NCI-H446 (cell line): ENCODE measurements at regions not wholly inside any gene's neighbourhood (a gene's known extent, or its start where the extent isn't known, plus 50 kb on each side); places are given as distances from the start of the nearest gene placed in this dataset.
"Not testable (repeated sequence)": the region's sequence is repeated elsewhere in the genome, so short reads cannot be mapped to it uniquely, and the experiment has no call there.

Source experiments
- DNase-seq, 2 experiments: peaks; one replicate each; lab custom pipeline; 2025; lab: John Stamatoyannopoulos, UW

GRCh38 chr6:26720663-26721218, 61.2 kb upstream of the ZNF322 start:
- DNase-seq: not testable (repeated sequence)

- not testable (repeated sequence) for DNase-seq
Measured at GRCh38 chr6:26730019-26730766, 70.6 kb upstream of the ZNF322 start.

GRCh38 chr6:26734776-26735472, 75.4 kb upstream of the ZNF322 start:
- DNase-seq: not testable (repeated sequence)

GRCh38 chr6:26739811-26740210, 80.3 kb upstream of the ZNF322 start:
- DNase-seq: no peak

- no peak for DNase-seq
Measured at GRCh38 chr6:26743157-26743821, 83.7 kb upstream of the ZNF322 start.

- DNase-seq: no peak
Measured at GRCh38 chr6:26743941-26744699, 84.6 kb upstream of the ZNF322 start.

GRCh38 chr6:26744837-26745282, 85.3 kb upstream of the ZNF322 start:
- not testable (repeated sequence) for DNase-seq

GRCh38 chr6:26745964-26746363, 86.4 kb upstream of the ZNF322 start:
- not testable (repeated sequence) for DNase-seq

GRCh38 chr6:26749126-26749758, 89.7 kb upstream of the ZNF322 start:
- not testable (repeated sequence) for DNase-seq

GRCh38 chr6:26749759-26750126, 90.2 kb upstream of the ZNF322 start:
- not testable (repeated sequence) for DNase-seq

GRCh38 chr6:26754212-26754611, 94.7 kb upstream of the ZNF322 start:
- DNase-seq: no peak

GRCh38 chr6:26754801-26755200, 95.3 kb upstream of the ZNF322 start:
- DNase-seq: not testable (repeated sequence)

- not testable (repeated sequence) for DNase-seq
Measured at GRCh38 chr6:26756067-26756805, 96.7 kb upstream of the ZNF322 start.

- DNase-seq: not testable (repeated sequence)
Measured at GRCh38 chr6:26766203-26766902, 106.8 kb upstream of the ZNF322 start.

GRCh38 chr6:26770941-26771666, 111.6 kb upstream of the ZNF322 start:
- DNase-seq: not testable (repeated sequence)

- DNase-seq: not testable (repeated sequence)
Measured at GRCh38 chr6:26773414-26773813, 113.9 kb upstream of the ZNF322 start.

GRCh38 chr6:26780563-26780962, 121.0 kb upstream of the ZNF322 start:
- not testable (repeated sequence) for DNase-seq

GRCh38 chr6:26795474-26796307, 136.1 kb upstream of the ZNF322 start:
- not testable (repeated sequence) for DNase-seq
